ENCODE measurements at regions not wholly inside any gene's neighbourhood (a gene's known extent, or its start where the extent isn't known, plus 50 kb on each side); places are given as distances from the start of the nearest gene placed in this dataset.

GRCh38 chr18:77714716-77715115, 465.1 kb downstream of the GALR1 start:
- no peak for DNase-seq
- intact Hi-C loops (cut with DNase I) = no loop called here

- intact Hi-C loops (cut with DNase I) = no loop called here
- DNase-seq = no peak
These were observed 466.6 kb downstream of the GALR1 start for GRCh38 chr18:77716282-77716681.

GRCh38 chr18:77733292-77733903, 483.8 kb downstream of the GALR1 start:
- intact Hi-C loops (cut with DNase I) = no loop called here
- DNase-seq = no peak

GRCh38 chr18:77736842-77737241, 487.2 kb downstream of the GALR1 start:
- intact Hi-C loops (cut with DNase I) = no loop called here
- no peak for DNase-seq

GRCh38 chr18:77737405-77737804, 487.8 kb downstream of the GALR1 start:
- DNase-seq = no peak
- intact Hi-C loops (cut with DNase I) = no loop called here

GRCh38 chr18:77749089-77749488, 499.4 kb downstream of the GALR1 start:
- intact Hi-C loops (cut with DNase I) = no loop called here
- no peak for DNase-seq

- no peak for DNase-seq
- intact Hi-C loops (cut with DNase I) = no loop called here
These were observed 500.4 kb downstream of the GALR1 start for GRCh38 chr18:77750006-77750405.

GRCh38 chr18:77754475-77755044, 504.9 kb downstream of the GALR1 start:
- intact Hi-C loops (cut with DNase I) = no loop called here
- DNase-seq = no peak

- no peak for DNase-seq
- intact Hi-C loops (cut with DNase I) = no loop called here
These were observed 505.5 kb downstream of the GALR1 start for GRCh38 chr18:77755187-77755586.

GRCh38 chr18:77761332-77761731, 511.7 kb downstream of the GALR1 start:
- no peak for DNase-seq
- intact Hi-C loops (cut with DNase I) = no loop called here

- intact Hi-C loops (cut with DNase I) = no loop called here
- no peak for DNase-seq
These were observed 512.4 kb downstream of the GALR1 start for GRCh38 chr18:77762014-77762413.

GRCh38 chr18:77762642-77763041, 513.0 kb downstream of the GALR1 start:
- intact Hi-C loops (cut with DNase I) = no loop called here
- DNase-seq = no peak

GRCh38 chr18:77763530-77764145, 514.0 kb downstream of the GALR1 start:
- intact Hi-C loops (cut with DNase I) = no loop called here
- no peak for DNase-seq

GRCh38 chr18:77765468-77765867, 515.8 kb downstream of the GALR1 start:
- intact Hi-C loops (cut with DNase I) = no loop called here

GRCh38 chr18:77766421-77766820, 516.8 kb downstream of the GALR1 start:
- no peak for DNase-seq
- intact Hi-C loops (cut with DNase I) = no loop called here

More at GRCh38 chr18:77765468-77765867, 515.8 kb downstream of the GALR1 start:
- DNase-seq = peak in 7 of 10 donors; percentile 23 to 91 (median 61)

- no peak for DNase-seq
- intact Hi-C loops (cut with DNase I) = no loop called here
These were observed 522.5 kb downstream of the GALR1 start for GRCh38 chr18:77772177-77772576.

- intact Hi-C loops (cut with DNase I) = no loop called here
- DNase-seq = no peak
These were observed 526.5 kb downstream of the GALR1 start for GRCh38 chr18:77776104-77776503.

- intact Hi-C loops (cut with DNase I) = no loop called here
- no peak for DNase-seq
These were observed 527.5 kb downstream of the GALR1 start for GRCh38 chr18:77777163-77777562.

- intact Hi-C loops (cut with DNase I) = no loop called here
- peak in 1 of 10 donors; percentile 20 for DNase-seq
These were observed 535.2 kb downstream of the GALR1 start for GRCh38 chr18:77784759-77785379.

GRCh38 chr18:77785415-77785975, 535.8 kb downstream of the GALR1 start:
- DNase-seq = no peak
- intact Hi-C loops (cut with DNase I) = no loop called here

- no peak for DNase-seq
- intact Hi-C loops (cut with DNase I) = no loop called here
These were observed 553.4 kb downstream of the GALR1 start for GRCh38 chr18:77803024-77803423.

All from posterior cingulate gyrus (tissue), 11 donors.